HG03457 (cell line): ENCODE measurements at regions not wholly inside any gene's neighbourhood (a gene's known extent, or its start where the extent isn't known, plus 50 kb on each side); places are given as distances from the start of the nearest gene placed in this dataset.

Source experiments
- ATAC-seq: cut with Tn5 transposase; IDR thresholded peaks from one replicate; pipeline ENCODE4 v1.9.1; 2021; ENCODE audit warnings: moderate number of reproducible peaks; ENCODE audit not compliant: unreplicated experiment

DNA sequence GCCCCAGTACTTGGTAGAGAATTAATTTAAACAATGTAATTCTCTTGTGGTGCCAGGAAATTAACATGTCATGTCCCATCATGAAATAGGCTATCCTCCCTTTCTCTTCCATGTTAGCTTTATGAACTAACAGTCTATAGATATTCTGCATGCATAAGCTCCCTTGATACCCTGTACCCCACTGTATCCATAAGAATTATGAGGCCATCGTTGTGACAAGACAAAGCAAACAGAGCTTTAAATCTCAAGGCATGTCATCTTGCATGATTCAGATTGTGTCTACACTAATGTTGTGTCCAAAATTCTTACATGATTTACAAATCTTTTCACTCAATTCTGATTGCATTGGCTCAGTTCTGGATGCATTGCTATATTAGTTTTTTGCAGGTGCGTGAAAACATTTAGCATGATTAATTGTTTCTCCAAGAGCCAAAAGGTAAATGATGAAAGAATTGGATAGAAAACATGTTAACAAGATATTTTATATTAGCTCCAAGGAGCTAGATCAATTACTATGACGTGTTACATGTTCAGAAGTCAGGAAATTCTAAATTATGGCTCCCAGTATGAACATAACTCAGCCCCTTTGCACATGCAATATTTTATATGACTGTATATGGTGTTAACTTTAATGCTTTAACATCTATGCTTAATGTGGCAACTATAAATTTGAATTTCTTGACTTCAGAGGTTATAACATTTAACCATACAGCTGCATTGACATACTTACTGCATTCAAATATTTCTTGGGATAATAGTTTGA, 620.3 kb downstream of the SLC4A3 start:
- no peak for ATAC-seq

DNA sequence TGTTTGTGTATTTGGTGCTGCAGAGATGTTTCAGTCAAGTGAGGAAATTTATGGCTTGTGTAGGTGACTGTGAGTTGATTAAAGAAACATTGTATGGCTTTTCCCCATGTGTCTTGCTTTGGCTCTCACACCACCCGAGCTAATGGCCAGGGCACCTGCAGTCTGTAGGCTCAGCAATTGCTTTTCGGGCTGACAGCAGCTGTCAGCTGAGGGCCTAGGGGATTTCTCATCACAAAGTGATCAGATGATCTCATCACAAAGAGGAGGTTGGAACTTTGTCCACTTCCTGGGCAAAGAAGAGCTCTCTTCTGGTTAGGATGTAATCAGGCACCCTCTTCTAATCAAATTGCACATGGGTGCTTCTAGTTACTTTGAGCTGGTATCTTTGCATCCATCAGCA, 632.2 kb downstream of the SLC4A3 start:
- no peak for ATAC-seq

DNA sequence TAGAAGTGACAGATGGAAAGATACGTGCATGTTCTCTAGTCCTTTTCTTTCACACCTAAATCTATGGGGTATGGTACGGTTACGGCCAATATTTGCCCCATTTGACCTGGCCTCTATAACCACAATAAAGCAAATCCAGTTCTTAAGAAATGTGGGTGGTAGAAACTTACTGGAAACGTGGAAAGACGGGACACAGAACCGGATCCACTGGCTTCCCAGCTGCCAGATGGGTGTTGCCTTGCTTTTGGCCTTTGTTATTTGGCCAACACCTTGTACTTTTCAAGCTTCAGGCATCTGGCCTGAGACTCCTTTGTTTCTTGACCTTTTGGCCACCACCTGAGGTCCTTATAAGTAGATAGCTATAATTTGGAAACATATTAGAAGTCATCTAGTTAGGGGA, 635.9 kb downstream of the SLC4A3 start:
- no peak for ATAC-seq

DNA sequence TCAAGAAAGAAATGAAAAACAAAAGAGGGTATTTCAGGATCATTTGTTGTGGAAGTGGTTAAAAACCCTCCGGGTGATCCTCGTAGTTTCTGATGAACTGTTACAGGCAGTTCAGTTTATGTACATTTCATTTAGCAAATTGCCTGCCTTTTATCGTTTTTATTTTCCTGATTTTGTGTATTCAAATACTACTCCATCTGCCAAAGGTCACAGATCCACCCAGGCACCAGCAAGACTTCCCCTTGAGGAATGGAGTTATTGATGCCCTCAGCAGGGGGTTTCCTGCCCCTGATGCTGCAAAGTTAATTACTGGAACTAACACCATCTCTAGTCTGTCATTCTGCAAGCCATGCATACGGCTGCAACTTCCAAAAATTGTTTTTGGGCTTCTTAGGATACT, 641.9 kb downstream of the SLC4A3 start:
- no peak for ATAC-seq

DNA sequence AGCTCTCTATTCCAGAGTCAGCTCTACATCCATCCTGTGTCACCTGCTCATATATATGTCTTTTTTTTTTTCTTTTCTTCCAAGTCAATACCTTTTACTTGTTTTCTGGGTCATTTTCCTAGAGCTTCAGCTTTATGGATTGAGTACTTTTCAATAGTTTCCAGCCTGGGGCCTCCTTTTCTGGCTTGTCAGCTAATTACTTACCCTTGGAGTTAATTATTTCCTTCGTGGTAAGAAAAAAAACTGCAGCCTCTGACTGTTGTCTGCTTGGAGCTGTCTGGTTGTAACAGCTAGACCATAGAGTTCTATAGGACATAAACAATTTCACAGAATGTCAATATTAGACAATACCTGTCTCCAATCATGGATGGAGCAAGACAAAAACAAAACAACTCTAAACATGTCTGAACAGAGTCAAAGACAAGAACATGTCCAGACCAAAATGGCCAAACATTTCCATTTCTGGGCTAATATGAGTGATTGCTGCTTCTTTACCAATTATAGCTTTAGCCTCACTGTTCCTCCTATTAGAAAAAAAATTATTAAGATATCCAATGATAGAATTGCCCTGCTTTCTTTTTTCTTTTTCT, 643.1 kb downstream of the SLC4A3 start:
- no peak for ATAC-seq

DNA sequence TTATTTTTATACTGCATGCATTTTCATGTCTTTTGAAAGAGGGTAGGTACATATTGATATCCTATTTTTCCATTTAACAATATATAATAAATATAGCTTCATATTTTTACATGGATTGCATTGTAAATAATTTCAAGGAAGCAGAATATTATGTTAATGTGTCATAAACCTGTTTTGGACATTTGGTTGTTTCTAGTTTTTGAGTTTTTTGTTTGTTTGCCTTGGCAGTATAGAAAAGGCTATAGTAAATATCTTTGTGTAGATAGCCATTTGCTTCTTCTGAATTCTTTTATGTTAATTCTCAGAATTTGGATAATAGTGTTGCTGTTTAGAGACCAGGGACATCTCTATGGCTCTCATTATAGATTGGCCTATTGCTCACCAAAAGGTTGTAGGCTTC, 645.2 kb downstream of the SLC4A3 start:
- ATAC-seq, result no peak

DNA sequence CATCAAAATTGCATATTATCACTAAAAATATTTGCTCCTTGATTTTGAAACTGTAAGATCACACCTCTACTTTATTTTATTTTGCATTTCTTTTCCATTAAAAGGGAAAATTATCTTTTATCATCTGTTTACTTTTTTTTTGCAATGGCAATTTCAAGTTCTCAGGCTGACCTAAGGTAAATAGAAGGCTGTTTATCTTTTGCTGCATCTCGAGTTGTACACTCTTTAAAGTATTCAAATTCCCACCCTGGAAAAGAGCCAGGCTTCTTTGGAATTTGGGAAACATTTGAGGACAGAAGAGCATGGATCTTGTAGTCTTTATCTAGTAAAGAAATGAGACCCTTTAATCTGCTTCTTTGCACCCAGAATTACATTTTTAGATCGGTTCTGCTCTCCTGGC, 645.7 kb downstream of the SLC4A3 start:
- no peak for ATAC-seq

DNA sequence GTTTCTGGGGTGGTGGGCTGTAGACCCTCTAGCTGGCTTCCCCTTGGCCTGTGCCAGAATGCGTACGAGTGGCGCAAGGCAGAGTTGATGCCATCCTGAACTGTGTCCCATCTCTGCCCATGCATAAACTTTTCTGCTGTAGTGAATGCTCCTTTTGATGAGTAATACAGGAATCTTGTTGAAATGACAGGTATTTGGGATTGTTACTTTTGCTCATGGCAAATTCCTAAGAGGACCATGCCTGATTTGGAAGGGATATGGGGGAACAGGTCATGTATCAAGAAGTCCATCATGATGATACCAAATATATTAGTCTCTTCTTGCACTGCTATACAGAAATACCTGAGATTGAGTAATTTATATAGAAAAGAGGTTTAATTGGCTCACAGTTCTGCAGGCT, 648.0 kb downstream of the SLC4A3 start:
- no peak for ATAC-seq

DNA sequence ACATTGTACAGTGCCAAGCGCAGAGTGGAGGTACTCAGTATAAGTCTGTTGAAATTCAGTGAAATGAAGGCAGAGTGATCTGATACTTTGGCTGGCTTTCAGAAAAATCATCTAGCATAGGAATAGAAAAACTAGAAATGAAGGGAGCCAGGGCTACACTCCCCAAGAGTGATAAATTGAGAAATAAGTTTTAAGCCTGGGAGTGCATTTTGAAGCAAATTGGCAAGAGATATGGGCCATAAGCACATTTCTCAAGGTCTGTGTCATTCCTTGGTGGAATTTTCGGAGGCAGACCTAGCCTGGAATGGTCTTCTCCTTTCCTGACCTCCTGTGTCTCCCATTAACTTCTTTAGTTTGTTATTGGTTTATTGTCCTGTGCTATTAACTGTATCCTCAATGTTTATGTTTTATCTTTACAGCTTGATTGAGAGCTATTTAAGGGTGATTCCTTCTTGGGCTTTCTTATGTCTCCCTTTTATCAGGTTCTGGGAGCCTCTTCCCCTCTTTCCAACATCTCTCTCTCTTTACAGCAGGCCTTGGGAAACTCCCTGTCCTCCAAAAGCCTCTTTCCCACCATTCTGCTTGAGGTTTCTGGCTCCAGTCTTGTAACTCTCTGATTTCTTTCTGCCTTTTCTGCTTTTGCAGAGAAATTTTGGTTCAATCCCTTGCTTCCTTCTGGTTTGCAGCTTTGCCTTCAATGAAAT, 649.5 kb downstream of the SLC4A3 start:
- ATAC-seq, result no peak

DNA sequence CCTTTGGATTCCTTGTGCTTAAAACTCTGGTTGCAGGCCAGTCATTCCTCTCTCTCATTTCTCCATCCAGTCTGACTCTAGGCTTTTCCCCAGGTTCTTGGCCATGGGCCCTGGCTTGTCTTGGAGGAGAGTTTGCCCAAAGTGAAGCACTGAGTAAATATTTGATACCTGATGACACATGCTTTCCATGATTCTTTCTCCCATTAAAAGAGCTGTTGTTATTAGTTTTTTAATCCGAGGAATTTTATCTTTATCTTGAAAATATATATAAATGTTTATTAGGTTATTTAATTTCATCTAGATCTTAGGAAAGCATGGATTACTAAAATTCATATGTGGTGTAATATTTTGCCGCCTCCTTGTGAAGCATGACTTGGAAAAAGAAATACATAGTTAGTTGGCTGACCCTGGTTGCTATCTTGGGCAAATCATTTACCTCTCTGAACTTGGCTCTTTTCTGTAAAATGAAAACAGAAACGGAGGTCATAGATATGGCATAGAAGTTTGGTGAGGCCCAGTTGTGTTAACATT, 650.1 kb downstream of the SLC4A3 start:
- no peak for ATAC-seq

DNA sequence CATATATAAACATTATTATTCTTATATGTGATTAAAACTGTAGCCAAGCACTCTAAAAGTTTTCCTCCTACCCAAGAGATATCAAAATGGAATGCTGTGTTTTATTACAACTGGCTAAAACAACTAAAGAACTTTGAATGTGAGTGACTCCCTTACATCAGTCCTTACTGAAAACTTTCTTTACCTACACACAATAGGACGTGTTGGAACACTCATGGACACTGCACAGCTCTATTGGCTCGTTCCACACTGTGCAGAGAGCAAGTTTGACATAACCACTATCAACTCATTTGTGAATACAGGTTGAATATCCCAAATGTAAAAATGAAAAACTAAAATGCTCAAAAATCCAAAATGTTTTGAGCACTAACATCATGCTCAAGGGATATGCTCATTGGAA, 650.6 kb downstream of the SLC4A3 start:
- no peak for ATAC-seq

DNA sequence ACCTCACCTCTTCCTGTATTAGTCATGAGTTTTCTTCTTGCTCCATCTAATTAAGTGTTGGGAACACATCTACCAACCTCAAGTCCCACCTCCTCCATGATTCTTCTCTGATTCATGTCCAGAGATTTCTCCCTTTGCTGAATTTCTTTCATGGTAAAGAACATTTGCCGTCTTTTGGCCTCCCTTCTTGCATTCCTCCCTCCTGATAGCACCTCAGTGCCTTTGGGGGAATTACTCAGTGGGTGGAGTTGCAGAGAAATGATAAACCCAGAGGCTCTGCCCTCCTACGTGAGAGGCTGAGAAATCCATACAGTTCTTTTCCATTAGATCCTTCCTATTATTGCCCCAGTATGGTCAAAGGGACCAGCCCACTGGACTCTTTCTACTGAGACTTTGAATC, 651.9 kb downstream of the SLC4A3 start:
- no peak for ATAC-seq

DNA sequence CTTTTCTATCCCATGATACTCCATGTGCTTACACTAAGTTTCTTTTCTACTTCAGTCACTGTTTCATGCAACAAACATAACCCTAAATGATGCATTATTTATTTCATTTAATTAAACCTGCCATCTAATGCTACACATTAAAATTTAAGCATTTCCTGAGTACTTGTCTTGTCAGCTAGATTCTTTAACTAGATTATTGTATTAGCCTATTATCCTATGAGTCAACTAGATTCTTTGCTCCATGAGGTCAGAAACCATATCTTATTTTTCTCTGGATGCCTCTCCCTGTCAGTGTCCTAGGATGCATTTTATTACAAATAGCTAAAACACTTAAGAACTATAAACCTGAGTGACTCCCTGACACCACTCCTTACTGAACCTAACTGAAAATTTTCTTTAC, 652.4 kb downstream of the SLC4A3 start:
- ATAC-seq, result no peak

DNA sequence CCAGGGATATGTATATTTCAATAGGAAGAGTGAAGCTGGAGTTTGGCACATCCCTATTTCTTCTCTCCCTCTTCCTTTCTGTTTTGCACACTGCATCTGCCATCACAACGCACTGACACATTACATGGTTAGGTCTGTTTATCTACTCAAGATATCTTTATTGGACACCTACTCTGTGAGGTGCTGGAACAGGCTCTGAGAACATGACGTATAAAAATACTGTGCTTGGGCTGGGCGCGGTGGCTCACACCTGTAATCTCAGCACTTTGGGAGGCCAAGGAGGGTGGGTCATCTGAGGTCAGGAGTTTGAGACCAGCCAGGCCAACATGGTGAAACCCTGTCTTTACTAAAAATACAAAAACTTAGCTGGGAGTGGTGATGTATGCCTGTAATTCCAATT, 653.3 kb downstream of the SLC4A3 start:
- no peak for ATAC-seq

DNA sequence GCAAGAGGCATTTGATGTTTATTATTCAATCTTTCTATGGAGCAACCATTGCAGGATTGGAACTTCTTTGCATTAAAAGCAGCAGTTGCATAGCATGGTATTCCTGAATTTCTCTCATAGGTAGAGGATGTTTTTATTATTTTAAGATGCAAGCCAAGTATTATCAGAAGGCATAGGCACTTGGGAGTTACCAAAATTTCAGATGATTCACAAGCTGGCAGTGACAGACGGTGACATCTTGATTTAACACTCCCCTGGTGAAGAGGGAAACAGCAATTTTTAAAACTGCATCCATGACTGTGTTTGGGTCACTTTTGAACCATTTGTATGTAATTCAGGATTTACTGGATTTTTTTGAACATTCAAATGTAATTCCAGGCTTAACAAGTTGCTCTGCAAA, 654.3 kb downstream of the SLC4A3 start:
- no peak for ATAC-seq

DNA sequence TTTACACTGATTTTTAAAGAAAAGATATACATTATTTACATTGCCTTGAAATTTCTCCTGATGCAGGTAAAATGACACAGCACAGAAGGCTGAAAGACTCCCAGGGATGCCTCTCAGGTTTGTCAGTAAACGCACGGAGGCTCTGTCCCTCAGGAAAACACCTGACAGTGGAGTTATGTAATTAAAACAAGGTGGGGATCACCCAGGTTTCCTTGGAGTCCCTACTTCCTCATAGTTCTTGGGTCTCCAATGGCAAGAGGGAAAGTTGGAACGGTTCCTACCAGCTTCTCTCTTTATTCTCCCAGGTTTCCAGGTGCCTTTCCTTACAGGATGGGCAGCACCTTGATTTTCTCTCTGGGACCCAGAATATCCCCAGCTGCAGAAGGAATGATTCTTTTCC, 654.8 kb downstream of the SLC4A3 start:
- ATAC-seq, result no peak

DNA sequence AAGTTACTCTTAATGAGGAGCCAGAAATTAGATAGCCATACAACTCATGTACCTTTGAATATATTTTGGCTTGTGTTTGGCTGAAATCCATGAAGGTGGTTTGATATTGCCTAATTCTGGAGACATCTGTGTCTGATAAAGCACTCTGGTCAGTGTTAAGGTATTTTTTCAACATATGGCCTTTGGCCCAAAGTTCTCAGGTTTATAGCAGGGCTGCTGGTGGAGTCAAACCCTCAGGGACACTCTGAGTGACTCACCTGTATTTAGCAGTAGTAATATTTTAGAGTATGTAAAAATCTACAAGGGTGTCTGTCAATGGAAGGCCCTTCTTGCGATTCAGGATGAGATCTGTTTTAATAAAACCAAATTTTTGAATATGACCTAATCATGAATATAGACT, 666.5 kb downstream of the SLC4A3 start:
- no peak for ATAC-seq

DNA sequence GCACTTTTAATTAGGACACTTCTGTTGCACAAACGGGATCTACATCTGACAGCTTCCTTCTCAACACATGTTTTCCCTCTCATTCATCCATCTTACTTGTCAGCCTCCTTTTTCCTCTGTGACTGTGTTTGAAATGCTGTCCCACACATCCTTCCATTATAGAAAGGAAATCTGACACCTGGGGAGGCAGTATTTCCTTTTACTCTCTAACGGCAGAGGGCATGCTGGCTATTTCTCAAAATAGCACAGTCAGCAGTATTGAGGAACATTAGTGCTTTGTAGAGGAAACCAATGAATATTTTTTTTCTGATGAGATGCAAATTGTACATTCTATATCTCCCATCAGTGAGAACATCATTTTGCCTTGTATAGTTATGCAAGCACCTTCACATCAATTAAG, 668.7 kb downstream of the SLC4A3 start:
- ATAC-seq, result no peak

DNA sequence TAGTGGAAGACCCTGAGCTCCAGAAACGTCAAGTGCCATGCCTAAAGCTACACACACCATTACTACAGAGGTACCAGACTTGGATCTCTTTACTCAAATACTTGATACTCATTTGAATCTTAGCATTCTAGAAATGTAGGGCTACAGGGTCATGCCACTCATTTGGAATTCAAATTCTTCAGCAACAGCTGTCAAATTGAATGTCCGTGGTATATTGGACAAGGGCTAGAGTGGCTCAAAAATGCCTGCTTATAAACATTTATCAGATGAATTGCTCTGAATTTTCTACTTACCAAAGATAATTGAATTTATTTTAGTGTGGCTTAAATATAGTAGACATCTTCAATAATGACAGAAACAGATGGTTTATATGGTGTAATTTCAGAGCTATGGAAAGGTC, 669.7 kb downstream of the SLC4A3 start:
- no peak for ATAC-seq

DNA sequence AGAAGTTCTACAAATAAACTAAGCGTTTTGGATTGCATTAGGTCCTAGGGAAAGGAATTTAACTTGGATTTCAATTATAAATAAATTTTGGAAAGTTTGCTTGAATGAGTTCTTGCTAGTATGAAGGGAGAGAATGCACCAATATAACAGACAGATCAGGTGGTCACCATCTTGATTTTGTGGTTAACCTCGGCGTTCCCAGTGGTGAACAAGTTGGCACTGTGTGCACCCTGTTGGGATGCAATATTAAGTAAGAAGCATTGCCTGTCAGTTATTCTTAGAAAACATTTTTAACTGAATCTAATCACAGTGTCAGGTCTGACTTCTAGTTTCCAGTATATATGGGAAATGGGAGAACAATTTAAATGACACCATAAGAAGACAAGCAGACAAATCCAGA, 673.4 kb downstream of the SLC4A3 start:
- no peak for ATAC-seq

DNA sequence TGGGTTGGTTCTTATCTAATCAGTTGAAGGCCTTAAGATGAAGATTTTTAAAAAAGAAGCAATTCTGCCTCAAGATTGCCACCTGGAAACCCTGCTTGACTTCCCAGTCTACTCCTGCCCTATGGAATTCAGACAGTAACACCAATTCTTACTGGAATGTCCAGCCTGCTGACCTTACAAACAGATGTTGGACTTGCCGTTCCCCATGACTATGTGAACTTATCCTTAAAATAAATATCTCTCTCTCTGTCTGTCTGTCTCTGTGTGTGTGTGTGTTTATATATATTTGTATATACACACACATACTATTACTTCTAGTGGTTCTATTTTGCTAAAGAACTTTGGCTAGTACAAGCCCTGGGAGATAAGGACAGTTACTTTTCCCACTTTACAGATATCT, 675.3 kb downstream of the SLC4A3 start:
- no peak for ATAC-seq

DNA sequence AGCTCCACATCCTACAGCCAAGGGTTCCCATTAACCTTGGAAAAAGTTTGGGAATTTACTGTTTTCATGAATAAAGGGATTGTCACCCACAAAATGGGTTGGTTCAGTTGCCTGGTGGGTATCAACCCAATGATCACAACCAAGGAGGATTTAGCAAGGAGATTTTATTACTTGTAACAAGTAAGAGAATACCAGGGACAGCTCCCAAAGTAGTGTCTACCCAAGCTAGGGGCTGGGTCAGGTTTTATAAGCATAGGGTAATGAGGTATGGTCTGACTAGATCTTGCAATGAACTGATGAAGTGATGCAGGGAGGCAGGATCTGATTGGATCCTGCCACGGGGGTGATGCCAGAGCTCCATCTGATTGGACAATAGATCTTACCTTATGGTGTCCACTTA, 681.8 kb downstream of the SLC4A3 start:
- no peak for ATAC-seq
